IgD-negative memory B cell (primary cell): ENCODE measurements at regions not wholly inside any gene's neighbourhood (a gene's known extent, or its start where the extent isn't known, plus 50 kb on each side); places are given as distances from the start of the nearest gene placed in this dataset.

Source experiments
- H3K27ac Mint-ChIP-seq, 3 donors: one replicate each; pipeline ENCODE4 v1.8.0; 2020 to 2022; ENCODE audit warnings: mild to moderate bottlenecking in 3 of 3, mixed read lengths in 3 of 3, moderate library complexity in 1 of 3
- H3K27me3 Mint-ChIP-seq: one replicate; pipeline ENCODE4 v1.8.0; 2021; ENCODE audit warnings: mixed read lengths
- H3K36me3 Mint-ChIP-seq: one replicate; pipeline ENCODE4 v1.8.0; 2020; ENCODE audit warnings: mild to moderate bottlenecking, mixed read lengths
- H3K4me1 Mint-ChIP-seq, 3 donors: one replicate each; pipeline ENCODE4 v1.8.0; 2020 to 2022; ENCODE audit warnings: mixed read lengths in 3 of 3, mild to moderate bottlenecking in 1 of 3
- H3K4me3 Mint-ChIP-seq, 4 donors: one replicate each; pipeline ENCODE4 v1.8.0; 2020 to 2022; ENCODE audit warnings: mild to moderate bottlenecking in 4 of 4, mixed read lengths in 4 of 4, moderate library complexity in 3 of 4
- H3K9me3 Mint-ChIP-seq, 3 donors: one replicate each; pipeline ENCODE4 v1.8.0; 2020 to 2021; ENCODE audit warnings: mixed read lengths in 3 of 3, mild to moderate bottlenecking in 1 of 3

- H3K27me3 Mint-ChIP-seq: no peaks in the 10 kb centered on the region
- H3K27ac Mint-ChIP-seq: no peak overlapping the region
- no peaks in the 10 kb centered on the region for H3K4me1 Mint-ChIP-seq
- H3K4me3 Mint-ChIP-seq: no peak overlapping the region
- peaks cover 4% of the 10 kb centered on the region for H3K36me3 Mint-ChIP-seq
- H3K9me3 Mint-ChIP-seq: peaks cover 1 to 11% (median 5%) of the 10 kb centered on the region in 3 donors
Measured at GRCh38 chr17:65381152-65381551, 180.3 kb downstream of the AXIN2 start.

- H3K9me3 Mint-ChIP-seq: peaks cover 0 to 6% (median 2%) of the 10 kb centered on the region in 3 donors
Measured at GRCh38 chr17:65374966-65375365, 186.5 kb downstream of the AXIN2 start.

DNA sequence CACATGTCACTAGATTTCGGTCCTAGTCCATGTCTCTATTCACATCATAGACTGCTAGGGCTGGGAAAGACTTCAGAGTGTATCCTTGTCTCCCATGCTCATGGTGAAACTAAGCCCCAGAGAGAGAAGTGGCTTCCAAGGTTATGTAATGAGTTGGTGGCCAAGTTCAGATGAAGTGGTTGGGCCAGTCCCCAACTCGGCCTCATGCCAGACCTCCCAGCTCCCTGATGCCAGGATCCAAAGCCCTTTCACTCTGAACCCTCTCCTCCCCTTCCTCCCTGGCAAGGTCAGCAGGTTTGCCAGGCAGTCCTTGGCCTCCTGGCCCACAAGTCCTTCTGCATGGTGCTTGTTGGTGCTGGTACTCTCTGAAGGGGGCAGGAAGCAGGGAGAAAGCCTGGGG, 189.7 kb downstream of the AXIN2 start:
- Mint-ChIP-seq H3K36me3 (no peaks in the 10 kb centered on the region), H3K4me1 (no peaks in the 10 kb centered on the region), H3K4me3 (no peak overlapping the region), H3K9me3 (peaks cover 0 to 5% (median 0%) of the 10 kb centered on the region in 3 donors), H3K27ac (no peak overlapping the region), H3K27me3 (peaks cover 8% of the 10 kb centered on the region)

More at GRCh38 chr17:65374966-65375365, 186.5 kb downstream of the AXIN2 start:
- no peak overlapping the region for H3K4me3 Mint-ChIP-seq
- H3K27me3 Mint-ChIP-seq: peaks cover 8% of the 10 kb centered on the region
- H3K27ac Mint-ChIP-seq: peak overlapping the region in 1 of 3 donors; percentile 3
- H3K36me3 Mint-ChIP-seq: peaks cover 4% of the 10 kb centered on the region
- no peaks in the 10 kb centered on the region for H3K4me1 Mint-ChIP-seq

DNA sequence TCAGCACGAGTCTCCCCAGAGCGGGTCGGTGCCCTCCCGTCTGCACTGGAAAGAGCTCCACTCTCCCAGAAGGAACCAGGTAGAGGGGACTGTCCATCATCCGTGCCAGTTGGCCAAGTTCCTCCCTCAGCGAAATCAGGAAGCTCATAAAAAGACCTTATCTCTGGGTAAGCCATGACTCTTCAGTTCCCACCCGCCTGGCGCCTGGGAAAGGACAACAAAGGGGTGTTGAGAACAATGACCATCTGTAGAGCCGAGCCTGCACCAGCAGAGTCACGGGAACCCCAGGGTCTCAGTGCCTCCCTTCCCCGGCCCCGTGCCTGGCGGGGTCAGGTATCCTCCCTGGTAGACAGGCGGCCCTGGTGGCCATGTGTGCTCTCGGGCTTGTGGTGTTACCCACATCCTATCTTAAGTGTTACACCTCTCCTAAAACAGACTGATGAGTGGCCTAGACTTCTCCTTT, 190.7 kb downstream of the AXIN2 start:
- Mint-ChIP-seq H3K4me3 (peak overlapping the region in 1 of 4 donors; percentile 45), H3K4me1 (no peaks in the 10 kb centered on the region), H3K36me3 (peaks cover 1% of the 10 kb centered on the region), H3K9me3 (peaks cover 0 to 5% (median 0%) of the 10 kb centered on the region in 3 donors), H3K27me3 (peaks cover 8% of the 10 kb centered on the region), H3K27ac (peak overlapping the region in 1 of 3 donors; percentile 69)

- Mint-ChIP-seq H3K36me3 (peaks cover 1% of the 10 kb centered on the region), H3K9me3 (peaks cover 0 to 5% (median 3%) of the 10 kb centered on the region in 3 donors), H3K27me3 (peaks cover 11% of the 10 kb centered on the region), H3K4me3 (no peak overlapping the region), H3K27ac (no peak overlapping the region), H3K4me1 (no peaks in the 10 kb centered on the region)
Measured at GRCh38 chr17:65368341-65368740, 193.1 kb downstream of the AXIN2 start.

GRCh38 chr17:65366102-65366844, 195.2 kb downstream of the AXIN2 start:
- Mint-ChIP-seq H3K27ac (peak overlapping the region in 1 of 3 donors; percentile 28), H3K4me3 (no peak overlapping the region), H3K9me3 (peaks cover 0 to 5% (median 3%) of the 10 kb centered on the region in 3 donors), H3K36me3 (peaks cover 1% of the 10 kb centered on the region), H3K4me1 (no peaks in the 10 kb centered on the region), H3K27me3 (peaks cover 8% of the 10 kb centered on the region)

- H3K4me1 Mint-ChIP-seq: no peaks in the 10 kb centered on the region
- peak overlapping the region in 1 of 4 donors; percentile 66 for H3K4me3 Mint-ChIP-seq
- H3K27me3 Mint-ChIP-seq: peaks cover 7% of the 10 kb centered on the region
- H3K36me3 Mint-ChIP-seq: peaks cover 1% of the 10 kb centered on the region
- peaks cover 2 to 5% (median 3%) of the 10 kb centered on the region in 3 donors for H3K9me3 Mint-ChIP-seq
- H3K27ac Mint-ChIP-seq: no peak overlapping the region
Measured at GRCh38 chr17:65365169-65365568, 196.3 kb downstream of the AXIN2 start.

DNA sequence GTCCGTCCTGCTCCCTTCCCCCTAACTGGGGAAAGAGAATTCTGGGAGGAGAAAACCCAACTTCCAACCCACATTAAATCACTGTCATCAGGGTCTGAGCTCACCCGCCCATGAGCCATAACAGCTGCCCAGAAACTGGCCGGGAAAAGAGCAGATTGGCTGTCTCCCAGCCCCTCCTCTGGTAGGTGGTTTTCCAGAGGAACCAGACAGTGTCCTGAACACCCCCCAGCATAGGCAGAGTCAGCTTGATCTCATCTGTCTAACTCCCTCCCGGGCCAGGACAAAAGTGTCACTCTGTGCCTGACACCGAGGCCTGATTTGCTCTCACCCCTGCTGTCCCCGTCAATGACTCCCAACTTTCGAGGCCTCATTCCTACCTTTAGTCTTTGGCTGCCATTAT, 197.0 kb downstream of the AXIN2 start:
- H3K4me1 Mint-ChIP-seq: no peaks in the 10 kb centered on the region
- peaks cover 2 to 5% (median 3%) of the 10 kb centered on the region in 3 donors for H3K9me3 Mint-ChIP-seq
- no peak overlapping the region for H3K4me3 Mint-ChIP-seq
- H3K36me3 Mint-ChIP-seq: peaks cover 1% of the 10 kb centered on the region
- H3K27ac Mint-ChIP-seq: no peak overlapping the region
- peaks cover 7% of the 10 kb centered on the region for H3K27me3 Mint-ChIP-seq

DNA sequence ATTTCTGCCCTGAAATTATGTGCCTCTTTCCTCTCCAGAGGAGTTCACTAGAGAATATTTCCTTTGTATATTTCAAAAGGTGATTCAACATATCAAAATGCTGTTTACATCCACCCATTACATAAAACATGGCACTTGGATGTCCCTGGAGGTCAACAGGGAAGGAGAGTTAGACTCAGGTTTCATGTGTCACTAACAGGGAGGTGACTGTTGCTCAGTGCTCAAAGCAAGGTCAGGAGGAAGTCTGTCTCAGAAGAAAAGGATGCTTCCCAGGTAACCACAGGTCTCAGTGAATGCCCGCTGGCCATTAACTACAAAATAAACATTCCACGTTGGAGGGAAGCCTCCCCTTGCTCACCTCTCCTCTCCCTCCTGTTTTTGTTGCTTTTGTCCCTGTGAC, 198.6 kb downstream of the AXIN2 start:
- H3K27ac Mint-ChIP-seq: no peak overlapping the region
- peaks cover 1% of the 10 kb centered on the region for H3K36me3 Mint-ChIP-seq
- H3K27me3 Mint-ChIP-seq: peaks cover 7% of the 10 kb centered on the region
- no peak overlapping the region for H3K4me3 Mint-ChIP-seq
- peaks cover 2 to 3% (median 2%) of the 10 kb centered on the region in 3 donors for H3K9me3 Mint-ChIP-seq
- H3K4me1 Mint-ChIP-seq: no peaks in the 10 kb centered on the region

- Mint-ChIP-seq H3K4me1 (no peaks in the 10 kb centered on the region), H3K9me3 (peaks cover 0 to 3% (median 2%) of the 10 kb centered on the region in 3 donors), H3K36me3 (no peaks in the 10 kb centered on the region), H3K27me3 (peaks cover 7% of the 10 kb centered on the region), H3K4me3 (no peak overlapping the region), H3K27ac (no peak overlapping the region)
Measured at GRCh38 chr17:65360961-65361552, 200.4 kb downstream of the AXIN2 start.

GRCh38 chr17:65359016-65359415, 202.4 kb downstream of the AXIN2 start:
- no peaks in the 10 kb centered on the region for H3K4me1 Mint-ChIP-seq
- H3K4me3 Mint-ChIP-seq: no peak overlapping the region
- peaks cover 3% of the 10 kb centered on the region for H3K27me3 Mint-ChIP-seq
- no peak overlapping the region for H3K27ac Mint-ChIP-seq
- no peaks in the 10 kb centered on the region for H3K36me3 Mint-ChIP-seq
- peaks cover 0 to 2% (median 2%) of the 10 kb centered on the region in 3 donors for H3K9me3 Mint-ChIP-seq

DNA sequence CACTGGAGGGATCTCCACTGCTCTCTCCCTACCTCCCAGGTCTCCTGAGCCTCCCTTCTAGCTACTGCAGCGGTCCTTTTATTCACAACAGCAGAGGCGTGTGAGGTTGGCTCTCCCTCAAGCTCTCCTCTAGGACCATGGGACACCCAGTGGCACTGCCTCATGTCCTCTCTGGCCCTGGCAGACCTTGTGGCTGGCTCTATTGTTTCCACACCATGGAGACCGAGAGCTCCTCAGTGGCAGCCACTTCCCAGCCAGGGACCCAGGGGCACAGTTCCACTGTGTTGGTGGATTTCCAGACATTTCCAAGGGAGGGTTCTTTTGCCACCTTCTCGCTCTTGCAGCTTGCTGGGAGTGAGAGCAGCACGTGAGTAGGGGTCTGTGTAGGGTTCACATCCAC, 204.9 kb downstream of the AXIN2 start:
- H3K4me1 Mint-ChIP-seq: no peaks in the 10 kb centered on the region
- peaks cover 0 to 2% (median 0%) of the 10 kb centered on the region in 3 donors for H3K9me3 Mint-ChIP-seq
- no peaks in the 10 kb centered on the region for H3K36me3 Mint-ChIP-seq
- peaks cover 2% of the 10 kb centered on the region for H3K27me3 Mint-ChIP-seq
- H3K27ac Mint-ChIP-seq: no peak overlapping the region
- H3K4me3 Mint-ChIP-seq: no peak overlapping the region

GRCh38 chr17:65355246-65355645, 206.2 kb downstream of the AXIN2 start:
- H3K36me3 Mint-ChIP-seq: no peaks in the 10 kb centered on the region
- H3K4me1 Mint-ChIP-seq: no peaks in the 10 kb centered on the region
- no peak overlapping the region for H3K4me3 Mint-ChIP-seq
- no peak overlapping the region for H3K27ac Mint-ChIP-seq
- H3K9me3 Mint-ChIP-seq: peaks cover 0 to under 1% (median 0%) of the 10 kb centered on the region in 3 donors
- peaks cover under 1% of the 10 kb centered on the region for H3K27me3 Mint-ChIP-seq

DNA sequence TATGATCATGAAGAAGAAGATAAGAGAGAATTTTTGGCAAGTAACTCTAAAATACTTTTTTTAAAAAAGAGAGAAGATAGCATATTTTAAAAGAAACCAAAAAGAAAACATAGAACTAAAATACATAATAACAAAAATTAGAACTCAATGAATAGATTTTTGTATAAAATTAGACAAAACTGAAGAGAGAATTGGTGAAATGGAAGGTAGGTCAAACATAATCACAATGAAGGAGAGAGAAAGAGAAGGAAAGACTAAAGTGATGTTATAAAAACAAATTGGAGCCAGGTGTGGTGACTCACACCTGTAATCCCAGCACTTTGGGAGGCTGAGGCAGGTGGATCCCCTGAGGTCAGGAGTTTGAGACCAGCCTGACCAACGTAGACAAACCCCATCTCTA, 211.5 kb downstream of the AXIN2 start:
- H3K4me3 Mint-ChIP-seq: no peak overlapping the region
- peaks cover 2% of the 10 kb centered on the region for H3K36me3 Mint-ChIP-seq
- H3K27me3 Mint-ChIP-seq: peaks cover 8% of the 10 kb centered on the region

DNA sequence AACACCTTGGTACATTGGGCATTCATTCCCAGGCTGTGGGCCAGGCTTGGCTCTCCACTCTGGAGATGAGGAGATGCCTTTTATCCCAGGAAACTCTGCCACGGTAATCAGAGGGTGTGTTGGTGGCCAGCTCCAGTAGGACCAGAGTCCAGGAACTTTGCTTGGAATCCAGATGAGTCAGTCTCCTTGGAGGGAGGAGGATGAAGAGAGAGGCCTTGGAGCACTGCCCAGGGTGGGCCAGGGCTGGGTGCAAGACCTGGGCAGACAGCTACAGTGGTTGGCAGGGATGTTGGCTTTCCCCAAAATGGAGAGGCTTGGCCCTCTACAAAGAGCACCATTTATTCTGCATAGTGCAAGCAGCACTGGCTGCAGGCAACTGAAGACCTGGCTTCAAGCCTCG, 209.0 kb downstream of the RGS9 start:
- Mint-ChIP-seq H3K36me3 (peaks cover 2% of the 10 kb centered on the region), H3K4me1 (no peaks in the 10 kb centered on the region), H3K9me3 (peaks cover 6 to 7% (median 6%) of the 10 kb centered on the region in 3 donors), H3K27ac (no peak overlapping the region), H3K27me3 (peaks cover 8% of the 10 kb centered on the region), H3K4me3 (no peak overlapping the region)

More for the DNA sequence above, 211.5 kb downstream of the AXIN2 start:
- peaks cover 2 to 7% (median 6%) of the 10 kb centered on the region in 3 donors for H3K9me3 Mint-ChIP-seq
- no peaks in the 10 kb centered on the region for H3K4me1 Mint-ChIP-seq
- no peak overlapping the region for H3K27ac Mint-ChIP-seq
